Endothelial cell of umbilical vein (primary cell): ENCODE measurements at regions not wholly inside any gene's neighbourhood (a gene's known extent, or its start where the extent isn't known, plus 50 kb on each side); places are given as distances from the start of the nearest gene placed in this dataset.

Source experiments
- BruUV-seq: library from RNA; stranded (reverse); fragments of 400-500 nt; replicated peaks from 2 replicates; lab custom pipeline; 2021; lab: Mats Ljungman, UMichigan
- CTCF ChIA-PET: fragments of 300-600, 350-600 bp; sonication (Branson Sonifier 250); formaldehyde crosslinking; loops from one replicate; lab custom pipeline; 2021; ENCODE audit warnings: antibody characterized with exemption, inconsistent platforms; lab: Charles Lee
- POLR2A ChIA-PET: fragments of 300-600, 350-600 bp; sonication (Branson Sonifier 250); formaldehyde crosslinking; loops from one replicate; lab custom pipeline; 2021; ENCODE audit warnings: antibody characterized with exemption, inconsistent platforms; lab: Charles Lee
- DNase-seq: peaks from one replicate; pipeline ENCODE4 v3.0.0-alpha.2; 2011; ENCODE audit warnings: low read depth, low spot score
- FAIRE-seq: peaks from 2 replicates; lab custom pipeline; 2011; peaks lifted over from hg19 to GRCh38; lab: Jason Lieb, UNC
- H2AFZ ChIP-seq: 2 replicates; pipeline ENCODE4 v1.6.0; 2012; ENCODE audit warnings: low read depth, low read length, control low read depth, inconsistent platforms
- H3K27ac ChIP-seq: 2 replicates; pipeline ENCODE4 v1.5.1; 2011; ENCODE audit warnings: low read depth, mild to moderate bottlenecking, control low read depth, low read length, moderate library complexity; ENCODE audit not compliant: insufficient read depth
- H3K27me3 ChIP-seq, 2 experiments: 2 replicates each; pipeline versions ENCODE4 v1.6.0 to v1.6.1; 2011; ENCODE audit warnings: low read length in 2 of 2, mixed read lengths in 1 of 2; ENCODE audit not compliant: control insufficient read depth in 2 of 2, insufficient read depth in 2 of 2
- H3K36me3 ChIP-seq, 2 experiments: 2 replicates in 1 of 2; 3 replicates in 1 of 2; pipeline ENCODE4 v1.5.1; 2011; ENCODE audit warnings: low read length in 2 of 2, mild to moderate bottlenecking in 1 of 2, moderate library complexity in 1 of 2; ENCODE audit not compliant: control insufficient read depth in 2 of 2, insufficient read depth in 2 of 2; ENCODE audit errors: extremely low read depth in 1 of 2
- H3K4me1 ChIP-seq: 3 replicates; pipeline ENCODE4 v1.5.1; 2011; ENCODE audit warnings: mild to moderate bottlenecking, low read length; ENCODE audit not compliant: control insufficient read depth, insufficient read depth; ENCODE audit errors: extremely low read depth
- H3K4me2 ChIP-seq: 2 replicates; pipeline ENCODE4 v1.6.1; 2011; ENCODE audit warnings: low read length, control low read depth, mixed read lengths; ENCODE audit not compliant: insufficient read depth
- H3K4me3 ChIP-seq, 3 experiments: fragments of 200-600 bp in 1 of 3; sonication (generic), shearing (Covaris generic) in 1 of 3; replicated peaks in 1 of 3; 2 replicates each; pipeline ENCODE4 v1.5.1; 2011 to 2016; ENCODE audit warnings: control low read depth in 3 of 3, low read length in 3 of 3, mild to moderate bottlenecking in 2 of 3, inconsistent platforms in 1 of 3, low read depth in 1 of 3, moderate library complexity in 1 of 3; ENCODE audit not compliant: insufficient read depth in 1 of 3
- H3K79me2 ChIP-seq: 2 replicates; pipeline ENCODE4 v1.6.0; 2012; ENCODE audit warnings: low read length, inconsistent platforms; ENCODE audit not compliant: control insufficient read depth, insufficient read depth
- H3K9ac ChIP-seq: replicated peaks from 2 replicates; pipeline ENCODE3; 2011; ENCODE audit warnings: low read length, control low read depth; ENCODE audit not compliant: insufficient read depth; ENCODE audit errors: extremely low read depth
- H3K9me1 ChIP-seq: replicated peaks from 3 replicates; pipeline ENCODE4 v1.6.0; 2011; ENCODE audit warnings: mild to moderate bottlenecking, low read length; ENCODE audit not compliant: control insufficient read depth, insufficient read depth; ENCODE audit errors: extremely low read depth
- H3K9me3 ChIP-seq: replicated peaks from 2 replicates; pipeline ENCODE4 v1.5.1; 2012; ENCODE audit warnings: low read length, inconsistent platforms; ENCODE audit not compliant: control insufficient read depth, insufficient read depth
- H4K20me1 ChIP-seq: replicated peaks from 2 replicates; pipeline ENCODE3; 2011; ENCODE audit warnings: mild to moderate bottlenecking, low read length; ENCODE audit not compliant: control insufficient read depth, insufficient read depth; ENCODE audit errors: extremely low read depth
- CTCF ChIP-seq, 2 donors: IDR thresholded peaks; 1 replicate in 1 of 2; 2 replicates in 1 of 2; pipeline ENCODE4 v1.5.1; 2011; ENCODE audit warnings: low read length in 2 of 2, mild to moderate bottlenecking in 2 of 2, moderate library complexity in 2 of 2, control low read depth in 1 of 2, inconsistent platforms in 1 of 2, low read depth in 1 of 2; ENCODE audit not compliant: insufficient read depth in 1 of 2; ENCODE audit errors: extremely low read depth in 1 of 2
- EZH2 ChIP-seq: IDR thresholded peaks from 2 replicates; pipeline ENCODE4 v1.6.1; 2012; ENCODE audit warnings: borderline replicate concordance, low read depth, mild to moderate bottlenecking, moderate library complexity, low read length, inconsistent platforms; ENCODE audit not compliant: severe bottlenecking
- GATA2 ChIP-seq: IDR thresholded peaks from 2 replicates; pipeline ENCODE4 v1.7.0; 2011; ENCODE audit warnings: low read depth, mild to moderate bottlenecking, moderate library complexity, mixed read lengths, low read length; ENCODE audit not compliant: insufficient read length, insufficient read depth
- JUN ChIP-seq: IDR thresholded peaks from 2 replicates; pipeline ENCODE4 v1.6.1; 2011; ENCODE audit warnings: borderline replicate concordance, low read depth; ENCODE audit not compliant: insufficient read length, insufficient read depth
- MYC ChIP-seq: IDR thresholded peaks from one replicate; pipeline ENCODE4 v1.6.1; 2011; ENCODE audit warnings: mild to moderate bottlenecking, low read depth, low read length
- POLR2A ChIP-seq: IDR thresholded peaks from 2 replicates; pipeline ENCODE4 v1.6.1; 2012; ENCODE audit warnings: low read depth, mild to moderate bottlenecking, control low read depth, low read length
- dilution Hi-C: fragments of 300-500 bp; cut with MboI; formaldehyde crosslinking; loops from one replicate; pipeline ENCODE4 v1.15.0; 2019; ENCODE audit warnings: low sequenced_read_pairs; ENCODE audit not compliant: extremely low pct_ligation_motif_present
- intact Hi-C: fragments of 100-400 bp; cut with micrococcal nuclease; formaldehyde crosslinking; loops from one replicate; pipeline ENCODE4 v1.10.0; 2022

DNA sequence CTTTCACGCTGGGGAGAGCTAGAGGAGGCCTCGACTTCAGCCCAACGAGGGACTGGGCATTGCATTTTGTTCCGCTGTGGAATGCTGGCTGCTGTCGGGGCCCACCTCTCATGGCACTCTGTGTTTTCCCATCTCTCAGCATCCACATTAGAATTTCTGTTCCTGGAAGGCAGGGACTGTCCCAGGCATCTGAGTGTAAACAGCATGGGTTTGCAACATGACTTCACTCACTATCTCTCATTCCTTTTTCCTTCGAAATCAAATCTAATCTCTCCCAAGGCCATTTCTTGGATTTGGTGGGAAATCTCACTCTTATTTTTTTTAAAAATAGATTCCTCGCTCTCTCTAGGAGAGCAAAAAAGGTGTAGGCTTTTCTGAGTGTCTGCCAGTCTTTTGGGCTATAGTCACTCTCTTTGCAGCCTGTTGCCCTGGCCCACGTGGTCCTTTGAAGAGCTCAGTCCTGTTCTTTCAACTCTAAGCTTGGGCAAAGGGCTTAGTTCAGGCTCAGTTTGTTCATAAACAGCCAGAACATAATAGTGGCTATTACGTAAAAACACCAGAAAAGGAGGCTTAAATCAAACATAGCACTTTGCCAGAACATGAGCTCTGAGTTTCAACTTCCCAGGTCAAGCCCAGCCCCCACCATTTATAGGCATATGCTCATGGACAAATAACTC, 284.6 kb upstream of the ZFP64 start:
- intact Hi-C loops: no loop called here
- no peaks in the 10 kb centered on the region for H3K9me1 ChIP-seq

DNA sequence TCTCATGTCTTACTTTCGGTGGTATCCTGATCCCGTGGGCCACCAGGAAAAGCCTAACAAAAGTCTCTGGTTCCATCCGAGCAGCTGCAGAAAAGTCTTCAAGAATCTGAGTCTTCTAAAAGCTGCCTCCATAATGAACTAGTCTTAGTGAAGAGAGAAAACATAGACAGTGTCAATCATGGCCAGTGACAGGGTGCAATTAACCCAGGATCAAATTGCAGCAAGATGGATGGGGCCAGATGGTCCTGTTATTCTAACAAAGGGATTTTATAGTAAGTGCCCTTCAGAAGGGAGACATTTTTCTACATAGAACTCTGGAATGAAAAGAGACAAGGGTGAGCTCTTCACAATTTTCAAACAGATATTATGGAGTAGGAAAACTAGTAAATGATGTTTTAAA, 281.6 kb upstream of the ZFP64 start:
- Histone ChIP-seq H3K9ac (no peak overlapping the region), H3K9me3 (no peaks in the 10 kb centered on the region), H3K36me3 (no peaks in the 10 kb centered on the region), H3K4me2 (no peak overlapping the region), H3K4me3 (no peak overlapping the region), H3K27ac (no peak overlapping the region), H3K27me3 (no peaks in the 10 kb centered on the region), H3K4me1 (no peaks in the 10 kb centered on the region), H4K20me1 (no peaks in the 10 kb centered on the region), H3K9me1 (no peaks in the 10 kb centered on the region), H2AFZ (no peak overlapping the region), H3K79me2 (no peaks in the 10 kb centered on the region)
- intact Hi-C loops: no loop called here
- dilution Hi-C loops: no loop called here
- DNase-seq: no peak
- no peak for FAIRE-seq
- no peak for TF ChIP-seq EZH2
- no peak for TF ChIP-seq JUN
- no peak for TF ChIP-seq CTCF (IDR thresholded peaks at IDR 0.05; ENCODE audit: extremely low read depth in 1 of 2, insufficient read depth in 1 of 2, low read depth in 1 of 2, low read length in 2 of 2)
- no peak for TF ChIP-seq POLR2A
- TF ChIP-seq MYC: no peak
- TF ChIP-seq GATA2: no peak
- ChIA-PET CTCF (no interaction called here), POLR2A (no interaction called here)
- no TSS peak for BruUV-seq

More for the DNA sequence above, 284.6 kb upstream of the ZFP64 start:
- Histone ChIP-seq H3K36me3 (no peaks in the 10 kb centered on the region), H3K4me2 (no peak overlapping the region), H3K9me3 (no peaks in the 10 kb centered on the region), H2AFZ (no peak overlapping the region), H3K9ac (no peak overlapping the region), H3K79me2 (no peaks in the 10 kb centered on the region), H3K4me1 (no peaks in the 10 kb centered on the region), H3K27ac (no peak overlapping the region), H3K27me3 (no peaks in the 10 kb centered on the region), H4K20me1 (no peaks in the 10 kb centered on the region), H3K4me3 (no peak overlapping the region)
- no peak for TF ChIP-seq POLR2A
- FAIRE-seq: no peak
- ChIA-PET POLR2A (no interaction called here), CTCF (no interaction called here)
- DNase-seq: no peak
- dilution Hi-C loops: no loop called here
- no TSS peak for BruUV-seq
